Stimulated activated CD4-positive, alpha-beta T cell treated with anti-CD3 and anti-CD28 coated beads, Interleukin-2, amount 100 ng/mL, for 24 hours (primary cell): ENCODE measurements at regions not wholly inside any gene's neighbourhood (a gene's known extent, or its start where the extent isn't known, plus 50 kb on each side); places are given as distances from the start of the nearest gene placed in this dataset.

Experiments used
- DNase-seq, 2 donors: peaks; one replicate each; pipeline ENCODE4 v3.0.0-alpha.2; 2020

DNA sequence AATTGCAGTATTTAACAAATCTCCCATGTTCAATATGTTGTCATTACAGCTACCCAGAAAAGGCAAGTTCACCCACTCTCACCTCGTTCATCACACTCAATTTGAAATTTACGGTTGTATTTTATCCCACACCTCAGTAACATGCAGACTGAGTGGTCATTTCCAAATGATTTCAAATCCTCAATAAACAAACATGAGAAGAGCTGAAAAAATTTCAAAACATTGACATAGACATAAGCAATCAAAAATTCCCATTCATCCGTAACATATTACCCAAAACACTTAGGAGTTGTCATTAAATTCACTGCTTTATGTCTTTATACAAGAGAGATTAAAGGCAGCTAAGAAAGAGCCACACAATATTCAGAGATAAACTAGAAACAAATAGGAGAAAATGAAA lies 61.7 kb upstream of the NEBL start:
- DNase-seq = no peak

DNA sequence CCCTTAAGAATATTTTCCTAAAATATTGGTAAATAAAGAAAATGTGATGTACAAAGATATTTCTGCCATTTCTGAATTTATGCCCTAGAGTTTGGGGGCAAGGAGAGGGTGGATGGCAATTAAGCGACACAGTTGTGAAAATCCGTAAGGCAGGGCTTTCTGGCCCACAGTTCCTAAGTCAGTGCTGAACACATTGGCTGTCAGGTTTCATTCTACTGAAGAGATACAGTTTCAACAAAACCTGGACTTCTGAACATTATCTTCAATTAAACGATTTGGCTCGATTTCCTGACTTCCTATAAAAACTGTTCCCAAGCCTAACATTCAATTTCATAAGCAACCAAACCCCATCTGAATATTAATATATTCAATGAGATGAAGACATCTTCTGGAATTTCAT lies 61.1 kb upstream of the NEBL start:
- no peak for DNase-seq

DNA sequence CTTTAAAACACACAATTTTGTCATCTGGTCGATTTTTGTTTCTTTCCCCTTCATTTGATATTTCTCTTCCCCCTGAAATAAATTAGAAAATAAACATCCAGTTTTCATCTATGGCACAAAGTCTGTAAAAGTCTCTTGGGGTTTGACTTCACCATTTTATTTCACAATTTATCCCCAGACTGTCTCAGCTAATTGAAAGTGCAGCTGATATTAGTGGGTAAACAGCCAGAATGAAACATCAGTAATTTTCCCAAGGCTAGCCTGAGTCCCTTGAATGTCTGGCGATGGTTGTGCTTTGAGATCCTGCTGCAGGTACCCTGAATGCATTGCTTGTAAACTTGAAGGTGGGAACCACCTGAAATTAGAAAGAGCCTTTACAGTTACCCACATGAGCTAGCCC lies 60.6 kb upstream of the NEBL start:
- no peak for DNase-seq

- no peak for DNase-seq
Measured at GRCh38 chr10:20956843-20957242, 59.7 kb upstream of the NEBL start.

GRCh38 chr10:20955355-20955893 lies 58.3 kb upstream of the NEBL start:
- DNase-seq = no peak

DNA sequence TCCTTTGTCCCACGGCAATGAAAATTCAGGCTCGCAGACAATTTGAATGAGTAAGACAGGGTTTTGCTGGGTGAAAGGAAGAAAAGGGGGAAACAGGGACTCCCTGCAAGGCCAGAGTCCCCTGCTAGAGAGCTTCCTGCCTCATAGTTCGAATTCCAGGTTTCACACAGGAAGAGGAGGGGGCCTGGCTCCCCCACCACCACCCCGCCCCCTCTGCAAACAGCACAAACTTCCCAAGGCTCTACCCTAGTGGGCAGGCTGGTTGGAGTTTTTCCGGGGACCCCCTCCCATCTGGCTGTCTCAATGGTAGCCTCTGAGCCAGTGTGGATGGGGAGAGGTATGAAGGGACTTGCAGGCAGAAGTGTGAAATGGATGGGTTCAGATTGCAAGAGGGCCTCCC lies 57.4 kb upstream of the NEBL start:
- no peak for DNase-seq

DNA sequence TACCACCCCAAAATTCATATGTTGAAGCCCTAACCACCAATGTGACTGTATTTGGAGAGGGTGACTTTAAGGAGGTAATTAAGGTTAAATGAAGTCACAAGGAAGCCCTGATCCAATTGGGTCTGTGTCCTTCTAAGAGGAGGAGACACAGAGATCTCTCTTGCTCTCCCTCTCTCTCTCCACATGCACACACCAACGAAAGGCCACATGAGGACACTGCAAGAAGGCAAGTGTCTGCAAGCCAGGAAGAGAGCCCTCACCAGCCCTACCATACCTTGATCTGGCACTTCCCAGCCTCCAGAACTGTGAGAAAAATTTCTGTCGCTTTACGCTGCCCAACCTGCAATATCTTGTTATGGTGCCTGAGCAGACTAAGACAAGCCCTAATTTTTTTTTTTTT lies 56.0 kb upstream of the NEBL start:
- DNase-seq = no peak

GRCh38 chr10:20949967-20950366 lies 52.9 kb upstream of the NEBL start:
- no peak for DNase-seq

DNA sequence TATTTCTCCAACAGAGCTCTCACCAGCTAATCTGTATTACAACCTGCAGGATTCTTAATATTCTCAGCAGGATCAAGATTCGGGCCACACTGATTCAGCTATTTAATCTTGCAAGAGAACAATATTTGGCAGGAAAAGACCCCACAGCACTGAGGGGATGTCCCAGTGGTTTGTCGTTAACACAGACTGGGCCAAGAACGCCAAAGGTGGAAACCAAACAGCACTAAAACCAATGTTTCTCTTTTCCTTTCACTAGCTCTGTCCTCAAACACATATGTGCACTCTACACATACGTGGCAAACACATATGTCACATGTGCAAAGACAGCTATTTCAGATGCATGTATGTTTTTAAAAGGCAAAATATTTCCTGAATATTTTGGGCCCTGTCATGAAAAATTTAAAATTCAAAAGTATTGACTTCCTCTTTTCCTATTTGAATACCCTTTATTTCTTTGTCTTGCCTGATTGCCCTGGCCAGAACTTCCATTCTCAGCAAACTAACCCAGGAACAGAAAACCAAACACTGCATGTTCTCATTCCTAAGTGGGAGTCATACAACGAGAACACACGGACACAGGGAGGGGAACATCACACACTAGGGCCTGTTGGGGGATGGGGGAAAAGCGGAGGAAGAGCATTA lies 51.7 kb upstream of the NEBL start:
- DNase-seq = no peak
